Nephron (organoid): ENCODE measurements at regions not wholly inside any gene's neighbourhood (a gene's known extent, or its start where the extent isn't known, plus 50 kb on each side); places are given as distances from the start of the nearest gene placed in this dataset.

ENCODE experiments used
- H3K27ac Mint-ChIP-seq, 3 experiments: 2 replicates each; pipeline ENCODE4 v1.8.0; 2020; ENCODE audit warnings: mixed read lengths in 3 of 3, mild to moderate bottlenecking in 2 of 3, moderate library complexity in 1 of 3
- H3K27me3 Mint-ChIP-seq: 2 replicates; pipeline ENCODE4 v1.8.0; 2021; ENCODE audit warnings: low read depth, mild to moderate bottlenecking, moderate library complexity, mixed read lengths
- H3K36me3 Mint-ChIP-seq: 2 replicates; pipeline ENCODE4 v1.8.0; 2020; ENCODE audit warnings: low read depth, mixed read lengths
- H3K4me1 Mint-ChIP-seq: 2 replicates; pipeline ENCODE4 v1.8.0; 2020; ENCODE audit warnings: mixed read lengths
- H3K4me3 Mint-ChIP-seq, 3 experiments: 2 replicates each; pipeline ENCODE4 v1.8.0; 2020; ENCODE audit warnings: mild to moderate bottlenecking in 3 of 3, mixed read lengths in 3 of 3, moderate library complexity in 2 of 3
- H3K9me3 Mint-ChIP-seq: 2 replicates; pipeline ENCODE4 v1.8.0; 2020; ENCODE audit warnings: mixed read lengths
- TF ChIP-seq, protein P1 (sequence below), 3 experiments: fragments of 200-600 bp; sonication (generic); IDR thresholded peaks; one replicate each; pipeline ENCODE4 v1.5.0; 2021; ENCODE audit warnings: antibody characterized with exemption in 3 of 3; ENCODE audit not compliant: unreplicated experiment in 3 of 3

GRCh38 chr5:87007737-87008136 is 259.9 kb upstream of the RASA1 start:
- Mint-ChIP-seq H3K27me3 (peaks cover 5% of the 10 kb centered on the region), H3K9me3 (no peaks in the 10 kb centered on the region), H3K4me1 (peaks cover 18% of the 10 kb centered on the region), H3K27ac (peak overlapping the region; percentile 63 to 96 (median 65)), H3K36me3 (no peaks in the 10 kb centered on the region), H3K4me3 (no peak overlapping the region)
- TF ChIP-seq, protein P1, sequence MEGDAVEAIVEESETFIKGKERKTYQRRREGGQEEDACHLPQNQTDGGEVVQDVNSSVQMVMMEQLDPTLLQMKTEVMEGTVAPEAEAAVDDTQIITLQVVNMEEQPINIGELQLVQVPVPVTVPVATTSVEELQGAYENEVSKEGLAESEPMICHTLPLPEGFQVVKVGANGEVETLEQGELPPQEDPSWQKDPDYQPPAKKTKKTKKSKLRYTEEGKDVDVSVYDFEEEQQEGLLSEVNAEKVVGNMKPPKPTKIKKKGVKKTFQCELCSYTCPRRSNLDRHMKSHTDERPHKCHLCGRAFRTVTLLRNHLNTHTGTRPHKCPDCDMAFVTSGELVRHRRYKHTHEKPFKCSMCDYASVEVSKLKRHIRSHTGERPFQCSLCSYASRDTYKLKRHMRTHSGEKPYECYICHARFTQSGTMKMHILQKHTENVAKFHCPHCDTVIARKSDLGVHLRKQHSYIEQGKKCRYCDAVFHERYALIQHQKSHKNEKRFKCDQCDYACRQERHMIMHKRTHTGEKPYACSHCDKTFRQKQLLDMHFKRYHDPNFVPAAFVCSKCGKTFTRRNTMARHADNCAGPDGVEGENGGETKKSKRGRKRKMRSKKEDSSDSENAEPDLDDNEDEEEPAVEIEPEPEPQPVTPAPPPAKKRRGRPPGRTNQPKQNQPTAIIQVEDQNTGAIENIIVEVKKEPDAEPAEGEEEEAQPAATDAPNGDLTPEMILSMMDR (IDR thresholded peaks at IDR 0.05; ENCODE audit: unreplicated experiment in 3 of 3): no peak

DNA sequence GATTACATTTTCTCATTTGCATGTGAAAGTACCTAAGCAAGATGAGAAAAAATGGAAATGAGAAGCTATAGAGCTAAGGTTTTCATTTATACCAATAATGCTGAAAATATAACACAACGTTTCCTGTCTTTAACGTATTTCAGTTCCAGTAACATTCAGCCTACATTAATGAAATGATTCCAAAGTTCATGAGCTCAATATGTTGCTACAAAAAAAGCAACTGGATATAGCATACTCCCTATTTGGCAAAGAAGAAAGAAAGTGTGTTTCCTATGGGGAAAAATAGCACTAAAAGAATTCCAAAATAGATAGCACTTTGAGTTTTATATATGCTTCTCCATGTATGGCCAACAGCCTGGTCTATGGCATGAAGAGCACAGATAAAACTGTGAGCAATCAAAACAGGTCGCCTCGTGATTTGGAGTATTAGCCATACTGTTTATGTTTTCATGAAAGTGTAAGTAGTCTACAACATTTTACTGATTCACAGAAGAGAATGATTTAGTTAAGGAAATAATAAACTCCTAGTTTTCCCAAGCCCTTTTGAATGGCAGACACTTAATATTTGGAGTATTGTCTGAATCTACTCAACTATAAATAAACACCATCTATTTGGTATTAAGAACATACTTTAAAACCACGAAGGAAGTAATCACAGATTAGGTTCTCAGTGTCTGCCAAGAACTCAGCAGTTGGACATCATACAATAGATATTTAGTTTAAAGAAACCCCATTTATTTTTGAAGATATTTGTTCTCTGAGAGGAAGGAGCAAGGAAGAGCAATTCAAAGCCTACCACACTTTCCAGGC is 258.7 kb upstream of the RASA1 start:
- TF ChIP-seq, protein P1 (IDR thresholded peaks at IDR 0.05; ENCODE audit: unreplicated experiment in 3 of 3): no peak
- Mint-ChIP-seq H3K9me3 (no peaks in the 10 kb centered on the region), H3K36me3 (no peaks in the 10 kb centered on the region), H3K4me1 (peaks cover 18% of the 10 kb centered on the region), H3K4me3 (peak overlapping the region in 1 of 3 experiments; percentile 18), H3K27me3 (peaks cover 5% of the 10 kb centered on the region), H3K27ac (peak overlapping the region; percentile 78 to 96 (median 87))

- Mint-ChIP-seq H3K27ac (no peak overlapping the region), H3K4me3 (no peak overlapping the region)
Measured at GRCh38 chr5:87010736-87011135, 256.9 kb upstream of the RASA1 start.

GRCh38 chr5:87015901-87016300 is 251.8 kb upstream of the RASA1 start:
- H3K27ac Mint-ChIP-seq: no peak overlapping the region
- H3K4me3 Mint-ChIP-seq: no peak overlapping the region
- no peaks in the 10 kb centered on the region for H3K36me3 Mint-ChIP-seq
- H3K4me1 Mint-ChIP-seq: peaks cover 7% of the 10 kb centered on the region
- TF ChIP-seq, protein P1 (IDR thresholded peaks at IDR 0.05; ENCODE audit: unreplicated experiment in 3 of 3): no peak
- H3K9me3 Mint-ChIP-seq: no peaks in the 10 kb centered on the region
- H3K27me3 Mint-ChIP-seq: no peaks in the 10 kb centered on the region

More at GRCh38 chr5:87010736-87011135, 256.9 kb upstream of the RASA1 start:
- TF ChIP-seq, protein P1 (IDR thresholded peaks at IDR 0.05; ENCODE audit: unreplicated experiment in 3 of 3): no peak
- Mint-ChIP-seq H3K36me3 (no peaks in the 10 kb centered on the region), H3K9me3 (no peaks in the 10 kb centered on the region), H3K27me3 (no peaks in the 10 kb centered on the region), H3K4me1 (peaks cover 18% of the 10 kb centered on the region)

- no peaks in the 10 kb centered on the region for H3K36me3 Mint-ChIP-seq
- TF ChIP-seq, protein P1 (IDR thresholded peaks at IDR 0.05; ENCODE audit: unreplicated experiment in 3 of 3): no peak
- peak overlapping the region; percentile 23 to 61 (median 49) for H3K27ac Mint-ChIP-seq
- peak overlapping the region in 2 of 3 experiments; percentile 8 to 59 for H3K4me3 Mint-ChIP-seq
- H3K27me3 Mint-ChIP-seq: no peaks in the 10 kb centered on the region
- H3K4me1 Mint-ChIP-seq: peaks cover 7% of the 10 kb centered on the region
- peaks cover 16% of the 10 kb centered on the region for H3K9me3 Mint-ChIP-seq
Measured at GRCh38 chr5:87020099-87020934, 247.4 kb upstream of the RASA1 start.
